ENCODE measurements at regions not wholly inside any gene's neighbourhood (a gene's known extent, or its start where the extent isn't known, plus 50 kb on each side); places are given as distances from the start of the nearest gene placed in this dataset.

- H3K4me1 Mint-ChIP-seq: no peaks in the 10 kb centered on the region
- WGBS (ENCODE audit: extremely low coverage, insufficient read length, low lambda C conversion rate): no CpG with 5 or more reads among the region's 1 CpG
- no peaks in the 10 kb centered on the region for H3K27me3 Mint-ChIP-seq (ENCODE audit: low read depth)
- Histone ChIP-seq H2BK12ac (ENCODE audit: insufficient read length, low read depth, low read length) (no peak overlapping the region), H2BK5ac (ENCODE audit: insufficient read length, low read length) (no peak overlapping the region), H3T11ph (ENCODE audit: low read length) (no peak overlapping the region), H2AFZ (ENCODE audit: low read length) (no peak overlapping the region), H3K4me2 (ENCODE audit: insufficient read depth, insufficient read length, low read length) (no peak overlapping the region), H2AK5ac (ENCODE audit: insufficient read length, low read length) (no peak overlapping the region), H3K14ac (ENCODE audit: insufficient read depth, low read length) (no peak overlapping the region), H3K4ac (ENCODE audit: low read depth, low read length) (no peak overlapping the region), H4K91ac (ENCODE audit: insufficient read length, low read depth, low read length) (no peak overlapping the region), H3K18ac (ENCODE audit: insufficient read length, low read depth, low read length) (no peak overlapping the region), H3K9ac (ENCODE audit: extremely low read depth, insufficient read length, low read length) (no peak overlapping the region), H3K56ac (ENCODE audit: insufficient read length, low read depth, low read length) (no peak overlapping the region), H3K23me2 (ENCODE audit: insufficient read length, low read depth, low read length, poor library complexity, severe bottlenecking) (no peaks in the 10 kb centered on the region), H3K4me1 (ENCODE audit: insufficient read depth, low read length) (no peaks in the 10 kb centered on the region), H3K79me2 (ENCODE audit: insufficient read depth, low read length) (no peaks in the 10 kb centered on the region), H3K9me3 (ENCODE audit: control insufficient read depth, low read depth, low read length) (no peaks in the 10 kb centered on the region), H2BK120ac (ENCODE audit: low read depth, low read length, poor library complexity, severe bottlenecking) (no peak overlapping the region), H3K23ac (ENCODE audit: insufficient read length, low read depth, low read length) (no peak overlapping the region), H3K27ac (ENCODE audit: insufficient read length, low read depth, low read length) (no peak overlapping the region), H2BK20ac (ENCODE audit: low read depth, low read length, poor library complexity, severe bottlenecking) (no peak overlapping the region), H4K5ac (ENCODE audit: insufficient read length, low read depth, low read length) (no peak overlapping the region), H2BK15ac (ENCODE audit: low read depth, low read length) (no peak overlapping the region), H4K8ac (replicated peaks; ENCODE audit: insufficient read length, low read depth, low read length) (no peak overlapping the region), H3K27me3 (ENCODE audit: insufficient read depth, low read length) (no peaks in the 10 kb centered on the region), H4K20me1 (ENCODE audit: control insufficient read depth, insufficient read depth, insufficient read length) (no peaks in the 10 kb centered on the region), H3K79me1 (ENCODE audit: insufficient read depth, low read depth, low read length, poor library complexity, severe bottlenecking) (no peaks in the 10 kb centered on the region)
- H3K27ac Mint-ChIP-seq: no peak overlapping the region
- no peak overlapping the region for H3K4me3 Mint-ChIP-seq
- no peak for DNase-seq
- TF ChIP-seq, protein P1, sequence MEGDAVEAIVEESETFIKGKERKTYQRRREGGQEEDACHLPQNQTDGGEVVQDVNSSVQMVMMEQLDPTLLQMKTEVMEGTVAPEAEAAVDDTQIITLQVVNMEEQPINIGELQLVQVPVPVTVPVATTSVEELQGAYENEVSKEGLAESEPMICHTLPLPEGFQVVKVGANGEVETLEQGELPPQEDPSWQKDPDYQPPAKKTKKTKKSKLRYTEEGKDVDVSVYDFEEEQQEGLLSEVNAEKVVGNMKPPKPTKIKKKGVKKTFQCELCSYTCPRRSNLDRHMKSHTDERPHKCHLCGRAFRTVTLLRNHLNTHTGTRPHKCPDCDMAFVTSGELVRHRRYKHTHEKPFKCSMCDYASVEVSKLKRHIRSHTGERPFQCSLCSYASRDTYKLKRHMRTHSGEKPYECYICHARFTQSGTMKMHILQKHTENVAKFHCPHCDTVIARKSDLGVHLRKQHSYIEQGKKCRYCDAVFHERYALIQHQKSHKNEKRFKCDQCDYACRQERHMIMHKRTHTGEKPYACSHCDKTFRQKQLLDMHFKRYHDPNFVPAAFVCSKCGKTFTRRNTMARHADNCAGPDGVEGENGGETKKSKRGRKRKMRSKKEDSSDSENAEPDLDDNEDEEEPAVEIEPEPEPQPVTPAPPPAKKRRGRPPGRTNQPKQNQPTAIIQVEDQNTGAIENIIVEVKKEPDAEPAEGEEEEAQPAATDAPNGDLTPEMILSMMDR (conservative IDR thresholded peaks at IDR 0.05): no peak
- peaks cover 5 to 30% (median 10%) of the 10 kb centered on the region in 3 experiments; a peak in 6 of 7 replicates for H3K36me3 Mint-ChIP-seq (ENCODE audit: insufficient read depth in 1 of 3, low read depth in 3 of 3)
- H3K9me3 Mint-ChIP-seq: peaks cover 29 to 31% of the 10 kb centered on the region in 2 experiments
Observed at GRCh38 chr13:65378484-65378883, 1851.7 kb downstream of the PCDH9 start.
